Activated CD4-positive, alpha-beta T cell treated with anti-CD3 and anti-CD28 coated beads, Interleukin-10, Interleukin-2, amounts not matched to agents 100 ng/mL and 50 ng/mL, durations not matched to agents 16 hours and 8 hours (primary cell): ENCODE measurements at regions not wholly inside any gene's neighbourhood (a gene's known extent, or its start where the extent isn't known, plus 50 kb on each side); places are given as distances from the start of the nearest gene placed in this dataset.
"Not testable (repeated sequence)": the region's sequence is repeated elsewhere in the genome, so short reads cannot be mapped to it uniquely, and the experiment has no call there.

ENCODE experiments used
- DNase-seq: peaks from one replicate; pipeline ENCODE4 v3.0.0-alpha.2; 2020

DNA sequence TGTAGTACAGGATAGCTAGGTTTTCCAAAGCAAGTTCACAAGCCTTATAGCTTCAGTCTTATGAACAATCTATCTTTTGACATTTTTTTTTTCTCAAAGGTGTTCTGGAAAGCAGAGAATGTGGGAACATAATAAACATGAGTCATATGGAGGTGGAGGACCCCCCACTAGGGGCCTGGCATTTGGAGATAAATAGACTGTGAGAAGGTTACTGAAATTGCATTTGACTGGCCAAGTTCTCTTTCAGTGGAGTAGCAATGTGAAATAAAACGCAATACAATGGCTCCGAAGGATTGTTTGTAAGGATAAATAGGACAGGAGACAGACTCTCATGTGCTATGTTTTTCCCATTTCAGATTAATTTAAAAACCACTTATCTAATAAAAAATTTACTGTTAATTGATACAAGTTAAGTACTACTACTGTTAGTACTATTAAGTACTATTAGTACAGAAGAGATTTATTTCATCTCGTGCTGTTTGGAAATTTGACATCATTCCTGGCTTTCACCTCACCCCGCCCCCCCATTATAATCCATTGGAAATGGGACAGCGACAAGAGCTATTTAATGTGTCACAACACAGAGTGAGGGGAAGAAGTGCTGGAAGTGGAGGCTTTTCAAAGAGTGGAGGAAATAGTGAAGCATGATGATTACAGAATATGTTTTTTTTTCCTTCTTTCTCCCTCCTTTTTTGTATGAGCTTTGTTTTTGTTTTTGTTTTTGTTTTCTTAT lies 122.6 kb upstream of the ID4 start:
- no peak for DNase-seq

DNA sequence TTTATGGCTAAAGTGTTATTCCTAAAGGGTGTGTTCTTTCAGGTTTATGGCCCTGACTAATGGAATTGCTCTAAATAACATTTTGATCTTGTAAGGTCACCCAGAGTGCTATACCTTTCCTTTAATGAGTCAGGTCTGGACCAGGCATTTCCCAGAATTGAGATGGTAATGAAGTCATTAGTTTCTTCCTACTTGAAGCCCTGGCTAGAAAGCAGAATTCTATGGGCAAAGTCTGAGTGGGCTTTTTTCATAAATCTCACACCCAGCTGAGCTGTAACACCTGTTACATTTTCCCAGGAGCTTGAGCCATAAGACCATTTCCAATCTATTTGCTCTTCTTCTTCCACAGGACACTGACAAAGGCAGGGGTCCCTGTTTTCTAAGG lies 122.0 kb upstream of the ID4 start:
- DNase-seq: no peak

DNA sequence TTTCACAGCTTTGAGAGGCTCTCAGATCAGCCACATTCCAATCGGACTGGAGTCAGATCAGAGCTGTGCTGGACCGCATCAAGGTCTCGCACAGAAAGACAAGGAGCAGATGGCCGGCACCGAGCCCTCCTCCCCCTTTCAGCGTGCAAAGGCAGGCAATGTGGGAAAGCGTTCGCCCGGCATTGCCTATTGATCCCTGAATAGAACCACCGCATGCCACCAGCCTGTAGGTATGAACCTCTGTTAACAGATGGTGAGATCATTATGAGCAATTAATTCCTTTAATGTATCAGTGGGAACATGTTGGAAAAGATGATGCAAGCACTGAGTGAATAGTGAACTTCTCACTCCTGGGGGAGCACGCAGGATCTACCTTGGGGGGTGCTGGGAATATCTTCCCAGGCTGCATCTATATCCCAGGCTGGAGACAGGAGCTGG lies 117.5 kb upstream of the ID4 start:
- no peak for DNase-seq

DNA sequence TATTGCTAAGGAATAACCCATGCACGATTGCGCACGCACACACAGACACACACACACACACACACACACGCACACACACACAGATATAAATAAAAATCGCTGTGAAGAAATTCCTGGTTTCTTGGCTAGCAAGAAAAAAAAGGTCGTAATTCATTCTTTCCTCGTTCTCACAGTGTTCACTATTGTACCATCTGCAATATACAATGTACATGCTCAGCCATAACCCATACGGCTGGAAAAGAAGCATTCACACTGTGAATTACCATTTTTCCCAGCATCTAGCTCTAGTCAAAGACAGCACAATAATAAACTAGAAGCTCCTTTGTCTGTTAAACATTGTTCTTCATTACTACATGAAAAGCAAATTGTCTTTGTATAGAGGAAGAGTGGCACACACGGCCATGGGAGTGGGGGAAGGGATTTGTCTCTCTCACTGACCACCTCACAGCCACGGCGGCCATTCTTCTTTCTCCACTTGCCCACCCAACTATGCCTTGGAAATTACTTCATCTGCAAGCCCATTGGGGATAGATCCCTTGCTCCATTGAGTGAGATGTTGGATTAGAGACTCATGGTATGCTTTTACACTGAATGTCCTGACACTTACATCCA lies 115.3 kb upstream of the ID4 start:
- DNase-seq: no peak

DNA sequence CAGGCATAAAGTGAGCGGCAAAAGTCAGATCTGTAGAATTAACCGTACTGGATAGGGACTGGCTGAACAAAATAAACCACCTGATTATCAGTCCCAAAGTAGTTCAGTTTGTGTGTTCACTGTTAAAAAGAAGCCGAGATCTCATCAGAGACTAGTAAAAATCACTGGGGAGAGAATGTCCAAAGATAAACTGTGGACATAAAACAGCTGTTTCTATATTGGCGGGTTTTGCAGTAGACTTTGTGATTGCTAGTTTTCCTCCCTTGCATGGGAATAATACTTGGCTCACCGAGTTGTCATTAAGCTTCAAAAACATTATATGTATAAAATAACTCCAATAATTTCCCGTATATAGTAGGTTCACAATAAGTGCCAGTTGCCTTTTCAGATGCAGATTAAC lies 114.2 kb upstream of the ID4 start:
- no peak for DNase-seq

DNA sequence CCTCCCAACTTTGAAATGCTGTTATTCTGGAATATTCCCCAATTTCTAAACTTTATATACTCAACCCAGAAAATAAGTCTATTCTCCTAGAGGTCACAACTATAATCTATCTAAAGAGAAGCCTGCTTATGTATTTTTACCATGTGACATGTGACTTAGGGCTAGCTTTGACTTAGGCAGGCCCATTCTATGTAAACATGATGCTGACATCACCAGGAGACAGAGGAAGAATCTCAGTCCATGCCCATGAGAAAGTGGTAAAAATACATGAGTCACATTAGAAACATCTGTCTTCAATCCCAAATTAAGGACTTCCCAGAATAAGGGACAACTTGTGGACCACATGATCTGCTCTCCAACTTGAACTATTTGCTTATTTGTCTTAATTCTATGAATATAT lies 113.6 kb upstream of the ID4 start:
- no peak for DNase-seq

DNA sequence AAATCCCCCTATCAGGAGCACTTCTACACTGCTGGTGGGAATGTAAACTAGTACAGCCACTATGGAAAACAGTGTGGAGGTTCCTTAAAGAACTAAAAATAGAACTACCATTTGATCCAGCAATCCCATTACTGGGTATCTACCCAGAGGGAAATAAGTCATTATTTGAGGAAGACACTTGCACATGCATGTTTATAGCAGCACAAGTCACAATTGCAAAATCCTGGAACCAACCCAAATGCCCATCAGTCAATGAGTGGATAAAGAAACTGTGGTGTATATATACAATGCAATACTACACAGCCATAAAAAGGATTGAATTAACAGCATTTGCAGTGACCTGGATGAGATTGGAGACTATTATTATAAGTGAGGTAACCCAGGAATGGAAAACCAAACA lies 111.7 kb upstream of the ID4 start:
- not testable (repeated sequence) for DNase-seq

DNA sequence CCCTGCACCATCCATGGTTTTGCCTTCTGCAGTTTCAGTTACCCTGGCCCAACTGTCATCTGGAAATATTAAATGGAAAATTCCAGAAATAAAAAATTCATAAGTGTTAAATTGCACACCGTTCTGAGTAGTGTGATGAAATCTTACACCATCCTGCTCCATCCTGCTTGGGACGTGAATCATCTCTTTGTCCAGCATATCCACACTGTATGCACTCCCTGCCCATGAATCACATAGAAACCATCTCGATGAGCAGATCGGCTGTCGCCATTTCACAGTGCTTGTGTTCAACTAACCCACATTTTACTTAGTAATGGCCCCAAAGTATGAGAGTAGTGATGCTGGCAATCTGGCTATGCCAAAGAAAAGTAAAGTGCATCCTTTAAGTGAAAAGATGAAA lies 105.9 kb upstream of the ID4 start:
- DNase-seq: no peak

DNA sequence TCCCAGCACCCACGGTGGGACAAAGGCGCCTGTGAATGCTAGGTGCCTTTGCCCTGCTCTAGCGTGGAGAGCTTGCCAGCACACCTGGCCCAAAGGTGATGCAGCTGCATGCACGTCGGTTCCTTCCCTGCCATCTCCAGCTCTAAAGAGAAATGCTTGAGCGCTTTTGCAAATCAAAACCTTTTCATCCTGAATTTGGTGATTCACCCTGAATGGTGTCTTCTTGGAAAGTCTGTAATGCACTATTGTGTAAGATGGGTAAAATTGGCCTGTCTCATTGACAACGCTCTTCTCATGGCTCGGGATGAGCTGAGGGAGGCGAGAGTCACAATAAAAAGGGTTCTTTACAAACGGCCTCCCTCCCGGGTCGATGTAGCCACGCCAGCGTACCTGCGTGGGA lies 103.1 kb upstream of the ID4 start:
- no peak for DNase-seq

DNA sequence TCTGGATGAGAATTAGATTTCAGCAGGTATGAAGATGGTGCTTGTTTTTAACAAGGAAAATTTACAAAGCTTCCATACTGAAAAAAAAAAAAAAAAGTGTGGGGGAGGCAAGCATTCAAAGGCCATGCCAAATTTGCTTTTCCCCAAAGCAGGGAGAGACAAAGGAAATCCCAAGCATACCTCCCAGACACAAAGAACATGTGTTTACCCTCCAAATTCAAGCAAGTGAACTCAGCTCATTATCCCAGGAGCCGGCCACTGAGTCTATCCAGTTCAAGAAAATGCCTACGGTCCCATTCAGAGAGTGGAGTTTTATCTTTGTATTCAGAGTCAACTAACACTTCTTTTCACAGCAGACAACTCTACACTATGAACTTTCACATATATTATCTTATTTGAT lies 102.7 kb upstream of the ID4 start:
- DNase-seq: no peak

DNA sequence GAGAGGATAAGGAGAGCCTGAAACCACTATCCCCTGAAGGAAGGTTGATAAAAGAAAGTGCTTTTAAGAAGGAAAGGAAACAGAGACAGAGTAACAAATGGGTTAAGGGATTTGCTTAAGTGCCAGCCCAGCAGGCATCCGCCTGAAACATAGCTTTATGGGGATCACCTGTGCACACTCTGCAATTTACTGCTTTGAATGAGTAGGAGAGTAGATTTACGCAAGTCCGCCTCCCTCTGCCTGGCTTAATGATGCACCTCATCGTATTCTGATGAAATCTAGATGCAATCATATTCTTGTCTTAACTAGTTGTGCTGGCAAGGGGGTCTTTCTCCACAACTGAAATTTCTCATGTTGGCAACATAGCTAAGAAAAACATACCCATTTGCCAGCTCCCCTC lies 101.1 kb upstream of the ID4 start:
- no peak for DNase-seq

DNA sequence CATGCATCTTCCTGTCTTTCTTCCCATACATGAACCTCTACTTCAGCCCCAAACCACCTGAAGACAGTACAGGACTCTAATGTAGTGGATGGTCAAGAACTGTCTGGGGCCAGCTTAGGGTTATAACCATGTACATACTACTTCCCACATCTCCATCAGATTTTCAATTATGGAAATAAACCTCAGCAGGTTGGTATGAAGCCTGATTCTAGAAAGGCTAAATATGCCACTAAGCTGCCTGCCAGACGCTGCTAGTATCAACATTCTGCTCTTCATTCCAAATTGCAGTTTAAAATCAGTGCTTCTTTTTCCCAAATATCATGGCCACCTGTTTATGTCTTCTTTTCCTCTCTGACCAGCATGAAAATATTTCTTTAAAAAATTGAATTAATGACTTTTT lies 99.2 kb upstream of the ID4 start:
- DNase-seq: no peak

DNA sequence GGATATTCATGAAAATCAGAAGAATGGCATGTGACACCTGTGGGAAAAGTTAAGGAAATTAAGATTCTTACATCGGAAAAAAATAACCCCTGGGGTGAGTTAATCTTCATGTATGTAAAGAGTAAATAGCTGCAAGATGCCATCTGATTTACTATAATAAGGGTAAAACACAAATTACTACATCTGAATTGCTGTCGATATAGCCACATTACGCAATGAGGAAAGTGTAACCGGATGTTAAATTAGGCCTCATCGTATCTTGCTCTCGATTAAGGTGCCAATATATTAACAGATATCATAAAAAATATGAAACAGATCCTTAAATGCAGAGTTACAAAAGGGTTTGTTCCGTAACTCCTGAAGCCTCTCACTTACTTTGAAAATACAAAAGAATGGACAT lies 87.4 kb upstream of the ID4 start:
- no peak for DNase-seq

DNA sequence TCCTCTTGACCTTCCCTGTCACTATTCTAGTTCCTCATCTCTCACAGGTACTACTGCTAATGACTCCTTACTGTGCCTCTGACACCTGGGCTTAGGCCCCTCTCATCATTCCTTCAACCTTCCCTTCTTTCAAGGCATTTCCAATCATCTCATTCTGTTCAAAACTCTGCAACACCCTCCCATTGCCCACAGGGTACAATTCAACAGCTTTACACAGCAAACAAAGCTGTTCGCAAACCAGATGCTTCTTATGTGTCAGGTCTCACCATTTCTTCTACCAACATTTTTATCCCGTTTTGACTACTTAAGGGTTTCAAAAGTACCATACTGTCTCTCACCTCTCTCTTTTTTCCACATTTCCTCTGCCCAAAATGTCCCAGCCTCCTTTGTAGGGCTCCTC lies 84.4 kb upstream of the ID4 start:
- no peak for DNase-seq

DNA sequence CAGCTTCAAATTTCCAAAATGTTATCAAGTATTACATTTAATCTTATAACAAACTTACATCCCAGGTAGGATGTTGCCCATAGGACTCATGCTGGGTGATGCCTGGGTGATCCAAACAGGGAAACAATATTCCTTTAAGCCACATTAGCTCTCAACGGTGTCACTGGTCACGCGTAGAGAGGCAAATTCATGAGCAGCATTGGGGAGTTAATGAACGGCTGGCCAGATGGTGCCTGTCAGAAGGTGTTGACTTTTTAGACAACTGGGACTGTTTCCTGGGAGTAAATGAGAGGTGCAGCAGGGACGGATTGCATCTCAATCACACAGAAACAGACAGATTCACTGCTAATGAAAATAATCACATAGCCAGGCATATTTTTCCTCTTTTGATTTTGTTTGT lies 83.3 kb upstream of the ID4 start:
- no peak for DNase-seq

DNA sequence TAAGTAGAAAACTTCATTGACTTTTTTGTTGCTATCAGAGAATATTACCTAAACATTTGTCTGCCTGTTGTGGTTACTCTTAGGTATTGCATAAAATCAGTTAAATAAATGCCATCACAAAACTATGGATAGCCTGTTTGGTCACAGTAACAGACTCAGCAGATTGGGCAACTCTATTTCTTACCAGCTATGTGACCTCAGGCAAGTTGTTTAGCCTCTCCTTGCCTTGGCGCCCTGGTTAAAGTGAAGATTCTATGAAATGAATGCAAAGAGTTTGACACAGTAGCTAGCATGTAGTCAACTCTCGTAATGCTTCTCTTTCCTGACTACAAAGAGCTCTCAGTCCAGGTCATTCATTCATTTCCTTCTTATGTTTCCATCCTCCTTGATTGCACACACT lies 82.5 kb upstream of the ID4 start:
- DNase-seq: no peak

DNA sequence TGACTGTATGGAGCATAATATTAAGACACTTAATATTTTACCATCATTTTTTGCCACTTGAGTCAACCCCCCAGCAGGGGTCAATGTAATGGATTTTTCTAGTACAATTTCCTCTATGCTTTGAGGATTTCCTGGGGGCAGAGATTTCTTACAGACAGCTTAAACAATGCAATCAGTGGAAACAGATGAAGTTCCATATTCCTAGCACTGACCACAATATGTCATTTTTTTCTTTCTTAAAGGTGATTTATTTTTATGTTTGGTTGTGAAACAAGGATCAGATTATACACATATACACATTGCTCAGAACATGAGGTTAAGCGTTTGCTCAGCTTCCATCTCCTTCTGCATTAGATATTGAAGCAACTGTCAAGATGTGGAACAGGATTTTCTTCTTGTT lies 82.0 kb upstream of the ID4 start:
- no peak for DNase-seq

DNA sequence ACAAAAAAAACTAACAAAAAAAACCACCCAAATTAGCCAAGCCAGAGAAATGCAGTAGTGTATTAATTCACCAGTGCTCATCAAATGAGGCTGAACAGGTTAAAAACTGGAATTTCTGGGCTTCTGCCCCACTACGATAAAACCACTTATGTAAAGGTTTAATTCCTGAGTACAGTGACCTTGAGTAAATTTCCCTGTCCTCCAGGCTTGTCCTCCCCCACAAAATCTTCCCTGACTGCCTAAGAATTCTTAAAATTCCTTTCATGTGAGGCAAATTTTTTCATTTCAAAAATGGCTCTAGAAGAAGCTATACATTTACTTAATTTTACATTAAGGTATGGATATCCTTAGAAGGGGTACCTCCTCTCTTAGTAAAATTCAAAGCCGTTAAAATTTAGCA lies 80.1 kb upstream of the ID4 start:
- no peak for DNase-seq

DNA sequence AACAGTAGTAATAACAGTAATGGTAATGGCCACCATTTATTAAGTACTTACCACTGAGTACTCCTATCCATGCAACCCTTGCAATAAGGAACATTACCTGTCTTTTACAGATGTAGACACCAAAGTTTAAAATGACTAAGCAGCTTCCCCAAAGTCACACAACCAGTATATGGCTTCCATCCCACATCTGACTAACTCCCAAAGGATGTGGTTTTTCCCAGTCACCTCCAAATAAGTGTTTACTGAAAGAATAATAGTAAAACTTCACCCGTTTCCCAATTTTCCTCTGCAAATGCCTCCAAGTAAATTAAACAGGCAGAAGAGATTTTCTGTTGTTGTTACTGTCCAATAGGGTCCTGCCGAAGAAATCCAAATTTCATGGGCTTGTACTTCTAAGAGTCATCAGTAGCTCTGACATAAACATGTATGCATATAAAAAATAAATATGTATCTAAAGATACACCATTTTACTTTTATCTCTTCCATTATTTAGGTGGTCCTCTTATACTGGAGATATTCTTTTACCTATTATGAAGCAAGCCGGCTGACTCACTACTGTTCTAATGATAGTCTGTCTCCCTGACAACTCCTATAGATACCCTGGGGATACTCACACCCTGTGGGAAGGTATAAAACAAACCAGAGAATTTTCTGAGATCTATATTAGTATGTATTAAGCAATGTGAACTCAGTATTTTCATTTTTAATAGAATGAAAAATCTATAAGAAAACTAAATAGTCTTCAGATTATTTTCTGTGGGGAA lies 77.9 kb upstream of the ID4 start:
- no peak for DNase-seq

DNA sequence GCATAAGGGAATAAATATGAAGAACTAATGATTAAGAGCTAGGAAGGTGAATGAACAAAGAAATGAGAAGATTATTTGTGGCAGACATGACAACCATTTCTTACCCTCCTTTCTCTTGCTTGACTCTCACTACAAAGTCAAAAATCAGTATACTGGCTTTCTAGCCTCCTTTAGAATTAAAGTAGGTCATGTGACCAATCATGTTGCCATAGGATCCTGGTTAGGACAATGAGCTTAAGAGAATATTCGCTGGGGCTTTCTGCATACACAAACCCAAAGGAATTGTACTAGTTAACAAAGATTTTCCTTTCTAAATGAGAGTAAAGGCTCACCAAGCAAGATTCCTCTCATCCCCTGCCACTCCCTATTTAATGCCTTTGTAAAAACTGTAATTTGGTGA lies 76.0 kb upstream of the ID4 start:
- DNase-seq: no peak

DNA sequence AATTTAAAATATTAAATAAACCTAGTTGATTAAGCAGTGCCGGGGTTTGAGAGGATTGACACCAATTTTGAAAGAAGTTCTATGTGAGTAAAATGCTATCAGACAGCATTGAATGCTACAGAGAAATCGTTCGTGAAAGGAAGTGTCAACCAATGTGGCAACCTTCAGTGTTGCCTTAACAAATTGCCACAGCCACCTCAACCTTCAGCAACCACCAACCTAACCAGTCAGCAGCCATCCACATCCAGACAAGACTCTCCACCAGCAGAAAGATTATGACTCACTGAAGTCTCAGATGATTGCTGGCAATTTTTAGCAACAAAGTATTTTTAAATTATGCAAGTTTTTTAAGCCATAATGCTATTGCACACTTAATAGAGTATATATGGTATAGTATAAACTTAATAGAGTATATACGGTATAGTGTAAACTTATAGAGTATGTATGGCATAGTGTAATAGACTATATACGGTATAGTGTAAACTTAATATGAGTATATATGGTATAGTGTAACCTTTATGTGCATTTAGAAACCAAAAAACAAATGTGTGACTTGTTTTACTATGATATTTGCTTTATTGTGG lies 65.3 kb upstream of the ID4 start:
- no peak for DNase-seq

DNA sequence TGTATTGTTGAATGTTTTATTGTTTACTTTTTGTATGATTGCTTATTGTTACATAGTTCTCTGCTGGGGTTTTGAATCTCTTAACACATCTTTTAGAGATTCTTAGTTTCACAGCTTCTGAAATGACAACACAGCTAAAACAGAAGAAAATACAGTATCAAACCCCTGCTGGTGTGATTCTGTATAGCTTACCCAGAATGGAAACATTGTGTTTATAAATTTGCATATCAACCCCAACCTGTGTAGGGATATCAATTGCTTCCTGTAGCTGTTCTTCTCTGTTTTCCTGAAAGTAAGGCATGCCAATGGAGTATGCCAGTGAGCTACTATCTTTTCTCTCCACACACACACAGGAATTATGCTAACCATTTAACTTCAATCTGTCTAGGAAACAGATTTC lies 64.3 kb upstream of the ID4 start:
- no peak for DNase-seq

DNA sequence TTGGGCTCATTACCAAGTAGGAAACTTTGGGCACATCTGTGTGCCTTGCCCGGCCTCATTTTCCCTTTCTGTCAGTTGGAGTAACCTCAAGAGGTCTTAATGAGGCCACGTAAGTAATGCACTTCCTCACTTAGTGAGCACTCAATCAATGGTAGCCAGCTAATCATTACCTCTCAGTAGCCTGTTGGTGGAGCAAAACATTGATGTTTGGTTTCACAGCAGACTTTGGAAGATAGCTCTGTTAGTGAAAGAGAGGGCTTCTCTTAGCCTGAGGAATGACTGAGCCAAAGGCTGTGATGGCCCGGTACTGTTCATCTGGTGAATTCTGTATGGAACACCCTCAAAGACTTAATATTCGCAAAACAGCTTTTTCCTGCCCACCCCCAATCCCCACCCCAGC lies 55.9 kb upstream of the ID4 start:
- DNase-seq: no peak

DNA sequence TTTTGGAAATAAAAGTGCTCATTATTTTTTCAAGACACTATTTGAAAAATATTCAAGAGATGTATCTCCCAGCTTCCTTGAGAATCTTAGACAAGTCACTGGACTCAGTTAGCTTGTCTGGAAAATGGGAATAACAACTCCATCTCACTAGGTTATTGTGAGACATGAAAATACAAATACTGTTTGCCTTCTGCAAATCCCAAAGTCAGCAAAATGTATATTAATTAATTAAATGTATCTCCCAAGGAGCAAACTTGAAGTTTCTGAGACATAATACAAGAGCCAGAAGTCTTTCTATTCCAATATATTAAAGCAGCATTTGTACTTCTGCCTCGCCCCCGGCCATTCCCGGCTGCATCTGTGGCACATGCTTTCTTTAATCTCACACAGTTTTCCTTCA lies 54.6 kb upstream of the ID4 start:
- no peak for DNase-seq
